GM10266 (cell line): ENCODE measurements at regions not wholly inside any gene's neighbourhood (a gene's known extent, or its start where the extent isn't known, plus 50 kb on each side); places are given as distances from the start of the nearest gene placed in this dataset.
"Not testable (repeated sequence)": the region's sequence is repeated elsewhere in the genome, so short reads cannot be mapped to it uniquely, and the experiment has no call there.

Source experiments
- DNase-seq: peaks from one replicate; pipeline ENCODE4 v3.0.0; 2012; ENCODE audit errors: extremely low spot score
- TF ChIP-seq, protein P1 (sequence below): IDR thresholded peaks from 2 replicates; pipeline ENCODE4 v1.5.1; 2012; ENCODE audit warnings: mild to moderate bottlenecking, low read depth; ENCODE audit not compliant: control insufficient read depth, insufficient read depth; ENCODE audit errors: missing control alignments

DNA sequence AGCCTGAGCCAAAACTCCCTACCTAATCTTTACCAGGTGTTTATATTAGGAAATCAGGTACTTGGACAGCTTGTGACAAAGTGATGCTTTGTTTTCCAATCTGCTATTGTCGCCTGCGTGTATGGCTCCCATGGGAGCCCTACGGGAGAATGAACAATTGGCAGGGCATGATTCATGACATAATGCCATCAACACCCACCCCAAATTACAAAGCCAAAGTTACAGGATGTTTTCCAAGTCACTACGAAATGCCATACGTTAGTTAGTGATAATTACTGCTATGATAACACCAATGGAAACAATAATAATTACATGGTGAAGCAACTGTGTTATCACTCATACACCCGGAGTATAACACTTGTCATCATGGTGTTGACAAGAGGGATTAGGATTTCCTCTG, 226.4 kb downstream of the FAM181B start:
- TF ChIP-seq, protein P1, sequence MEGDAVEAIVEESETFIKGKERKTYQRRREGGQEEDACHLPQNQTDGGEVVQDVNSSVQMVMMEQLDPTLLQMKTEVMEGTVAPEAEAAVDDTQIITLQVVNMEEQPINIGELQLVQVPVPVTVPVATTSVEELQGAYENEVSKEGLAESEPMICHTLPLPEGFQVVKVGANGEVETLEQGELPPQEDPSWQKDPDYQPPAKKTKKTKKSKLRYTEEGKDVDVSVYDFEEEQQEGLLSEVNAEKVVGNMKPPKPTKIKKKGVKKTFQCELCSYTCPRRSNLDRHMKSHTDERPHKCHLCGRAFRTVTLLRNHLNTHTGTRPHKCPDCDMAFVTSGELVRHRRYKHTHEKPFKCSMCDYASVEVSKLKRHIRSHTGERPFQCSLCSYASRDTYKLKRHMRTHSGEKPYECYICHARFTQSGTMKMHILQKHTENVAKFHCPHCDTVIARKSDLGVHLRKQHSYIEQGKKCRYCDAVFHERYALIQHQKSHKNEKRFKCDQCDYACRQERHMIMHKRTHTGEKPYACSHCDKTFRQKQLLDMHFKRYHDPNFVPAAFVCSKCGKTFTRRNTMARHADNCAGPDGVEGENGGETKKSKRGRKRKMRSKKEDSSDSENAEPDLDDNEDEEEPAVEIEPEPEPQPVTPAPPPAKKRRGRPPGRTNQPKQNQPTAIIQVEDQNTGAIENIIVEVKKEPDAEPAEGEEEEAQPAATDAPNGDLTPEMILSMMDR: no peak
- no peak for DNase-seq

DNA sequence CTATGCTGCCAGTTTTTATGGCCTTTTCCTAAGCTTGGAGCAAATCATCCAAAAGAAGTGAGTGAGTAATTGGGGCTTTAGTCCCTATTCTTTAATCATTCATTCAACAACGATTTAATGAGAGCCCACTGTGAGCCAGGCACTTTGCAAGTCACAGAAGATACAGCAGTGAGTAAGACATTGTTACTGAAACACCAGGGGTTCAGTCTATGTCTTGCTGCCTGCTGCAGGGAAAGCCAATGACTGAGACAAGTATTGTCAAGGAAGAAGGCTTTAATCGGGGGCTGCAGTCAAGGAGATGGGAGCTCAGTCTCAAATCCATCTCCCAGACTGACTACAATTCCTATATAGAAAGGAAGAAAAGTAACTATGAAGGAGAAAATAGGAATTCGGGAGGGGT, 228.3 kb downstream of the FAM181B start:
- no peak for DNase-seq
- TF ChIP-seq, protein P1: no peak

DNA sequence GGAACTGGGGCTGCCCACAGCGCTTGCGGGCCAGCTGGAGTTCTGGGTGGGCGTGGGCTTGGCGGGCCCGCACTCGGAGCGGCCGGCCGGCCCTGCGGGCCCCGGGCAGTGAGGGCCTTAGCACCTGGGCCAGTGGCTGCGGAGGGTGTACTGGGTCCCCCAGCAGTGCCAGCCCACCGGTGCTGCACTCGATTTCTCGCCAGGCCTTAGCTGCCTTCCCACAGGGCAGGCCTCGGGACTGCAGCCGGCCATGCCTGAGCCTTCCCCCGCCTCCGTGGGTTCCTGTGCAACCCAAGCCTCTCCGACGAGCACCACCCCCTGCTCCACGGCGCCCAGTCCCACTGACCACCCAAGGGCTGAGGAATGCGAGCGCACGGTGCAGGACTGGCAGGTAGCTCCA, 232.5 kb downstream of the FAM181B start:
- DNase-seq: not testable (repeated sequence)

DNA sequence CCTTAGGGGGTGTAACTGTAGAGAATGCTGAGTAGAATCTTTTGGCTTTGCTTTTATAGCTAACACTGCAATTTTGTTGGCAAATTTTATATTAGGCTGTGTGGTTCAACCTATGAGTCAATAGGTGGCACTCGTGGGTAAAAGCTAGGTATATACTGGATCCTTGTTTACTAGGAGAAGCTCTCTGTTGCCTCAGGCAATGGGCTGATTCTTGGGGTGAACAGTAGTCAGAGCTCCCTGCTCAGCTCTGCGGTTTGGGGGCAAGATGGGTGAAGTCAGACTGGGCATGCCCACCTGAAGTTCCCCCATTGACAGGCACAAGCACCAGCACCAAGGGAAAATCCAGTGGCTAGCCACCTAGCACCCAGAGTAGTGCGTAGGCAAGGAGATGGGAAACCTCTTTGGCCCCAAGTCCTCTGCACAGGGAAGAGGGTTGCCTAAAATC, 238.7 kb downstream of the FAM181B start:
- DNase-seq: no peak
- TF ChIP-seq, protein P1: no peak

DNA sequence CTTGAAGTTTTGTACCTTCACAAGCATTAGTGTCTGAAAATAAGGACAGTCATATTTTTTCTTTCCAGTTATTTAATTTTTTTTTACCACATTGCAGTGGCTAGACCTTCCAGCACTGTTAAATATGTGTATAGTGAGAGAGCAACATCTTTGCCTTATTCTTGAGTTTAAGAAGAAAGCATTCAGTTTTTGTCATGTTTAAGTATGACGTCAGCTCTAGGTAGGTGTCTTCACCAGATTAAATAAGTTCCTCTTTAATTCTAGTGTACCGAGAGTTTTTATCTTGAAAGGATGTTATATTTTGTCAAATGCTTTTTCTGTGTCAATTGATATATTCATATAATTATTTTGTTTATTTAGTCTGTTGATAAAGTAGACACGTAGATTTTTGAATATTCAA, 258.8 kb downstream of the FAM181B start:
- DNase-seq: no peak
- TF ChIP-seq, protein P1: no peak

DNA sequence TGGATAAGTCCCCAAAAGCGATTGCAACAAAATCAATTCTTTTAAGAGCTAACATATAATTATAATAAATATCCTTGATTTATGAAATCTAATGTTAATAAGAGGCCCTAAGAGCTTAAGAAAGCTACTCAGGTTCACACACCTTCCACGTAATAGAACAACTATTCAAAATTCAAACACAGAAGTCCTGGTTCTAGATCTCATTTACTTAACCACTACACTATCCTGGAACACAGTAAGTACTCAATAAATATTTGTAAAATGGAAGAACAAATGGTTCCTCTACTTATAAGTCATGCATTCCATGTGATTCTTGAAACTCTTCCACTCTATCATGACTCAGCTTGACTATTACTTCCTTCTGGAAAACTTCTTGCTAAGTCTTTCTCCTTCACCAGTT, 268.2 kb downstream of the FAM181B start:
- DNase-seq: no peak
- TF ChIP-seq, protein P1: no peak

DNA sequence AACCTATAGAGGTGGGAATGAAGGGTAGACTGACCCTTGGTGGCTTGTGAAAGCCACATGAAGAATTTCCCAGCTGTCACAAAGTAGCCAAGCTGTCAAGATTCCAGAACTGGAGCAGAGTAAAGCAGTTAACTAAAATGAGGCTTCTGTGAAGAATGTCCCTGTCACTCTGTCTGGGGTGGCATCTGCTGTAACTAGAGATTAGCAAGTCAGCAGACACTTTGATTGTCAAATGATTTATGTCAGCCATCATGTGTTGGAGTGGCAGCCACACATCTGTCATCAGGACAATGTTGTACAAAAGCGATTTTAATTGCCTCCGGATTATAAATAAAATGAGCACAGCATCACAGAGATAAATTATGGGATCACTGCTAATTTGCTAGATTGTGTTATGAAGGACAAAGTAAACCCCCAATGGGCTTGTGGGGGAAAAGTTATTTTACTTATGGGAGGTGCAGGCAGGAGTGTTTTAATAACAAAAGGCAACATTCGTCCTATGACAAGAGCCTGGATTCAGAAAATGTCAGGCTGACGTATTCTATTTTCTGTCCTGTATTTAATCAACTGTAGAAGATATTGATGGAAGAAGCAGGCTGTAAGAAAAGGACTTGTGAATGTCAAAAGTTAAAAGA, 270.9 kb downstream of the FAM181B start:
- TF ChIP-seq, protein P1: no peak
- no peak for DNase-seq

DNA sequence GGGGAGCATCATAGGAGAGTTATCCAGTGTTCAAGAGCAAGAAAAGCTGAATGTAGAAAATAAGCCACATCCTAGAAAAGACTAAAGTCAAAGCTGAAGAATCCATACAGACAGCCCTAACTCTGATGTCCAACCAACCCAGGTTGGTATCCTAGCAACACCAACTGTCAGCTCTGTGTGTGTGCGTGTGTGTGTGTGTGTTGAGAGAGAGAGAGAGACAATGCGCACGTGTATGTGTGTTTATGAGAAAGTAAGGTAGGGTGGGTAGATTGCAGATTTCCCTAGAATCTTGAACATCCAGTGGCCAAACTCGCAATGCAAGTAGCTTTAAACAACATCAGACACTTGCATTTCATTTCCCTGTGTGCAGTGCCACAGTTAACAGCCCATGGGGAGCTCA, 274.9 kb downstream of the FAM181B start:
- DNase-seq: no peak
- TF ChIP-seq, protein P1: no peak
